ENCODE measurements at regions not wholly inside any gene's neighbourhood (a gene's known extent, or its start where the extent isn't known, plus 50 kb on each side); places are given as distances from the start of the nearest gene placed in this dataset.
A peak's percentile ranks its signal among the peaks of the same experiment; 100 is the strongest.

- no peak for DNase-seq (ENCODE audit: low read depth, low spot score)
Observed at GRCh38 chr13:59346999-59347723, 816.6 kb downstream of the DIAPH3 start.

GRCh38 chr13:59348617-59349016, 815.1 kb downstream of the DIAPH3 start:
- DNase-seq (ENCODE audit: low read depth, low spot score) = no peak

DNA sequence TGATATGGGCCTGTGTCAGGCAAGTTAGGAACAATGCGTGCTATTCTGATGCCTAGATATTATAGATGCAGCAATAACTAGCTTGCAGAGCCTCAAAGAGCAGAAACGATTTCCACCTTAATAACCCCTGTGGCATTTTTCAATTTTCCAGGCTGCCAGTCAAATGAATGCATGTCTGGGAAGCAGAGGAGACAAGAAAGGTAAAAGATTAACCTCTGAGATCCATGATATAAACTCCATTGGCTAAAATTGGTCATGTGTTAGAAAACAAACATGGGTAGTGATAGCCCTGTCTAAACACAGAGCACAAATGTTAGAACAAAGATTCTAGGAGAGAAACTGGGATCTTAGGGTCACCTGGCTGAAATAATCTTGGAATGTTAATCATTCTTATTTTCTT, 811.1 kb downstream of the DIAPH3 start:
- no peak for DNase-seq (ENCODE audit: low read depth, low spot score)

GRCh38 chr13:59354665-59355369, 808.9 kb downstream of the DIAPH3 start:
- no peak for DNase-seq (ENCODE audit: low read depth, low spot score)

DNA sequence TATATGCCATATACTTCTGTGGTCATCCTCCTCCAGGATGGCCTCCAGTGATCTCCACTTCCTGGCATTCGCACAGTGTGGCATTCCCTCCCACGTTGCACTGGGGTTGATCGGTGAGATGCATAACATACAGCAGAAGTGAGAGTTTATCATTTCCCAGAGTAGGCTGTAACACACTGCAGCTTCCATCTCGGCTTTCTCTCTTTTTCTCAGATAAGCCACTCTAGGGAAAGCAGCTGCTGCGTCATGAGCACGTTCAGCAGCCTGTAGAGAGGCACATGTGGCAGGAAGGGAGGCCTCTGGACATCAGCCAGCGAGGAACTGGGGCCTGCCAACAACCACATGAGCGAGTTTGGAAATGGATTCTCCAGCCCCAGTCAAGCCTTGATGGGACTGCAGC, 807.1 kb downstream of the DIAPH3 start:
- peak; percentile 7 for DNase-seq (ENCODE audit: low read depth, low spot score)

GRCh38 chr13:59358014-59358413, 805.7 kb downstream of the DIAPH3 start:
- DNase-seq (ENCODE audit: low read depth, low spot score) = no peak

- DNase-seq (ENCODE audit: low read depth, low spot score) = no peak
Observed at GRCh38 chr13:59360108-59360507, 803.6 kb downstream of the DIAPH3 start.

DNA sequence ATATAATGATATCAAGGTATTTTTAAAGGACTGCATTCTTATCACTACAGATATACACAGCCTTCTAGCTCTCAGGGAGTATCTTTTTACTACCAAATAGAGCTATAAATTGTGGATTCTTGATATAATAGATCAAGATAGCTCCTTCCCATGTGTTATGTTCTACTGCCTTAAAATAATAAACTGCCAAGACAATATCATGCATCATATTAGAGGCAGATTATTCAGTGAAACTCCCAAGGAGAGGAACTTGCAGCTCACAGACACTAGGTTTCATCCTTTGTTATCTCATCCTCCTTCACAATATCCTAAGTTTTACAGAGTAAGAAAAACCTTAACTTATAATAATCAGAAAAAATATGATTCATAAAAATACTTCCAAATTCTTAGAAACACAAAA, 802.8 kb downstream of the DIAPH3 start:
- no peak for DNase-seq (ENCODE audit: low read depth, low spot score)

GRCh38 chr13:59363313-59363712, 800.4 kb downstream of the DIAPH3 start:
- DNase-seq (ENCODE audit: low read depth, low spot score) = no peak

GRCh38 chr13:59363947-59364346, 799.8 kb downstream of the DIAPH3 start:
- no peak for DNase-seq (ENCODE audit: low read depth, low spot score)

DNA sequence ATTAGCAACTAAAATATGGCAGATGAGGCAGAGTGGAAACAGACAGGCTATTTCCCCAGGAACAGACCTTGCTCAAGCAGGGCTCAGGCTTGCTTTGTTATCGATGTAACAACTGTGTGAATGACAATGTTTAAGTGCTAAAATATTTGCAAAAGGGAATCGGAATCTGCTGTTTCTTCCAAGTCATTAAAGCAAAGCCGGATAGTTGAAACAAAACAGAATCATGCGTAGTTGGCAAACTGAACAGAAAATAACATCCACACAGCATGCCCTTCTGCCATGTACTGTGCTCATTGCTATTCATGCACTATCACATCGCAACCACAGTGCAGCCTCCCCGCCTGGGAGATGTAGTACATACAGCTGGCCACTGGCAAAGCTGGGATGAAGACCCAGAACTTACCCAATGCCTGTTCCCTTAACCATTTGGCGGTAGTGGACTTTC, 799.1 kb downstream of the DIAPH3 start:
- DNase-seq (ENCODE audit: low read depth, low spot score) = no peak

DNA sequence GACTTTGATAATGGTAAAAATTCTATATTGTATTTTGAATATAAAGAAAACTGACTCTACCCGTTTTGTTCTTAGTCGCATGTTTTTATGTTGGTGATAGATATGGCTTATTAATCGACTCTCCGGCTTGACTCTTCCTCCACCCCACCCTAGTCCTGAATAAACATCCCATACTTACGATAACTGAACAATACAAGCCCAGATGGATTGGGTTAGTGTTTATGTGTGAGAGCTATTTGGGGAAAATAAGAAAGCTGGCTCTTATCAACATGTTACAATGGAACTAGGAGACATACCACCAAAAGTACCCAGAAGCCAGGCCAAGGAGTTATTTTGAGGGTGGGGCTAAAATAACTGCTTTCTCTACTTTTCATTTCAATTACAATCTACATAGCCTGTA, 796.3 kb downstream of the DIAPH3 start:
- DNase-seq (ENCODE audit: low read depth, low spot score) = no peak

DNA sequence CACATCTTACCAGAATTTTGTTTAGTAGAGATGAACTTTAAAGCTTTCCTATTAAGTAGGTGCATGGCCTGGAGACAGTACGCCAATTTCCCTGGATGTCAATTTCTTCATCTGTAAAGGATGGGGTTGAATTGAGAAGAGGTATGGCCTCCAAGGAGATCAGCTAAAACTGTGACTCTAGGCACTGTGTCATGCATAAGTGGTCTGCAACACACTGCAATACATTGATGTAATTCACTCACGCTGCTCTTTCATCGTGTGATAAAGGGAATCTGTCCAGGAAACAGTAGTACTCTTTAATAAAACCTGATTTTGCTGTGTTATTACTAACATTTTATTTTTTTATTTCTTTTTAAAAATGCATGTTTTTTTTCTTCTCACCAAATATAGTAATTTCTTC, 795.8 kb downstream of the DIAPH3 start:
- DNase-seq (ENCODE audit: low read depth, low spot score) = no peak

DNA sequence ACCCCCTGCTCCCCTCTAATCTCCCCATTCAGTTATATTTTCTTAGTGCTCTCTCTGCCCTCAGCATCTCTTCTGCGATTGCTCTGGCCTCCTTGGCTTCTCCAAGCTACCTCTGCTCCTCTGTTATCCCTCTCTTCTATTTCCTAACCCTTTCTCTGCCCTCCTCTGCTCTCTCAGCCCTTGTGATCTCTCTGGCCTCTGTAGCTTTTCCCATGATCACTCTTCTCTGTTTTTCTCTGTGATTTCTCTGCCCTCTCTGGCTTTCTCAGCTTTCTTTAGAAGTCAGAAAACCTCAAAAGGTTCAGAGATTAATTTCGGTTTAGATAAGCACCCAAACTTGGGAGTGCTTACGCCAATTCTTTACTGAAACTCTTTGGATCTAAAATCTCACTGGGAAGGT, 795.0 kb downstream of the DIAPH3 start:
- no peak for DNase-seq (ENCODE audit: low read depth, low spot score)

- DNase-seq (ENCODE audit: low read depth, low spot score) = no peak
Observed at GRCh38 chr13:59371229-59371628, 792.5 kb downstream of the DIAPH3 start.

GRCh38 chr13:59373341-59373740, 790.4 kb downstream of the DIAPH3 start:
- DNase-seq (ENCODE audit: low read depth, low spot score) = no peak

GRCh38 chr13:59374691-59375090, 789.0 kb downstream of the DIAPH3 start:
- no peak for DNase-seq (ENCODE audit: low read depth, low spot score)

GRCh38 chr13:59384154-59384553, 779.6 kb downstream of the DIAPH3 start:
- no peak for DNase-seq (ENCODE audit: low read depth, low spot score)

- DNase-seq (ENCODE audit: low read depth, low spot score) = peak; percentile 33
Observed at GRCh38 chr13:59391696-59392095, 772.0 kb downstream of the DIAPH3 start.

DNA sequence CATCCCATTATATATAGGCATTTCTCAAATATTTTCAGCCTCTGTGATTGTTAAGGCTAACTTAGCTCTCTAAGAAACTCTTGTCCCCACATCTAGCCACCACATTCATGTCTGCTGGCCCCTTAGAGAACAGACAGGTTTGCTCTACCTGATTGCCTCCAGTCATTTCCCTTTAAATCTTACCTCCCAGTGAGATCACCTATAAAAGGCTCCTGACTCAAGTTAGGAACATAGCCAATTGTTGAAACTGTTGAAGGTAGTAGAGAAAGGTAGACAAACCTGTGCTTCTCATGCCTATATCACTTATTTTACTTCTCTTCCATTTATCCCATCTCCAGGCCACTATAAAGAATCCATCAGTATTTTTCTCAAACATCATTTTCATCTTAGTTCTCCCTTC, 771.4 kb downstream of the DIAPH3 start:
- DNase-seq (ENCODE audit: low read depth, low spot score) = no peak

DNA sequence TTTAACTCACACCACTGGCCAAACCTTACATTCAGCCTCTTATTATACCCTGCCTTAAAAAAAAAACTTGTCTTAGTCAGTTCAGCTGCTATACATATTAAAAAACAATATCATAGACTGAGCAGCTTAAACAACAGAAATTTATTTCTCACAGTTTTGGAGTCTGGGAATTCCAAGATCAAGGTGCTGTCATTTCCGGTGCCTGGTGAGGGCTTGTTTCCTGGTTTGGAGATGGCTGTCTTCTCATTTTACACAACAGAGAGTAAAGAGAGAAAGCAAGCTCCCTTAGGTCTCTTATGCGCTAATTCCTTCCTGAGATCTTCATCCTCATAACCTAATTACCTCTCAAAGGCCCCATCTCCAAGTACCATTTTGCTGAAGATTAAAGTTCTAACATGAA, 769.2 kb downstream of the DIAPH3 start:
- DNase-seq (ENCODE audit: low read depth, low spot score) = no peak

GRCh38 chr13:59398127-59398526, 765.6 kb downstream of the DIAPH3 start:
- DNase-seq (ENCODE audit: low read depth, low spot score) = no peak

- no peak for DNase-seq (ENCODE audit: low read depth, low spot score)
Observed at GRCh38 chr13:59398661-59399060, 765.1 kb downstream of the DIAPH3 start.
